WI38 (cell line): ENCODE measurements at regions not wholly inside any gene's neighbourhood (a gene's known extent, or its start where the extent isn't known, plus 50 kb on each side); places are given as distances from the start of the nearest gene placed in this dataset.

Source experiments
- H3K4me3 ChIP-seq: 2 replicates; pipeline ENCODE4 v1.5.1; 2011; ENCODE audit warnings: low read depth, mild to moderate bottlenecking, control low read depth, low read length
- CTCF ChIP-seq: IDR thresholded peaks from 2 replicates; pipeline ENCODE4 v1.5.1; 2012; ENCODE audit warnings: low read depth, mild to moderate bottlenecking, control low read depth, low read length

- no peak for TF ChIP-seq CTCF
- no peak overlapping the region for H3K4me3 ChIP-seq
Measured at GRCh38 chr16:62363501-62363900, 327.3 kb upstream of the CDH8 start.

- TF ChIP-seq CTCF: no peak
- H3K4me3 ChIP-seq: no peak overlapping the region
Measured at GRCh38 chr16:62353355-62353754, 317.1 kb upstream of the CDH8 start.

GRCh38 chr16:62342216-62342615 lies 306.0 kb upstream of the CDH8 start:
- no peak for TF ChIP-seq CTCF
- no peak overlapping the region for H3K4me3 ChIP-seq

GRCh38 chr16:62335356-62335755 lies 299.1 kb upstream of the CDH8 start:
- no peak for TF ChIP-seq CTCF
- H3K4me3 ChIP-seq: no peak overlapping the region

GRCh38 chr16:62321606-62322005 lies 285.4 kb upstream of the CDH8 start:
- TF ChIP-seq CTCF: no peak
- no peak overlapping the region for H3K4me3 ChIP-seq

- TF ChIP-seq CTCF: no peak
- H3K4me3 ChIP-seq: no peak overlapping the region
Measured at GRCh38 chr16:62298600-62298999, 262.4 kb upstream of the CDH8 start.

GRCh38 chr16:62294213-62294972 lies 258.2 kb upstream of the CDH8 start:
- TF ChIP-seq CTCF: no peak
- H3K4me3 ChIP-seq: no peak overlapping the region
